OCI-LY1 (cell line): ENCODE measurements at regions not wholly inside any gene's neighbourhood (a gene's known extent, or its start where the extent isn't known, plus 50 kb on each side); places are given as distances from the start of the nearest gene placed in this dataset.

ENCODE experiments used
- EZH2 ChIP-seq: fragments of 200-600 bp; sonication (generic), shearing (Covaris generic); IDR thresholded peaks from 2 replicates; pipeline ENCODE4 v1.8.0; 2017; ENCODE audit warnings: borderline replicate concordance, mixed run types, mild to moderate bottlenecking, antibody characterized with exemption, low read length, moderate library complexity, mixed read lengths
- TF ChIP-seq, protein P1 (sequence below): fragments of 200-600 bp; sonication (generic), shearing (Covaris generic); IDR thresholded peaks from 2 replicates; pipeline ENCODE4 v1.5.1; 2017; ENCODE audit warnings: mild to moderate bottlenecking, antibody characterized with exemption, low read length, moderate library complexity, mixed read lengths

DNA sequence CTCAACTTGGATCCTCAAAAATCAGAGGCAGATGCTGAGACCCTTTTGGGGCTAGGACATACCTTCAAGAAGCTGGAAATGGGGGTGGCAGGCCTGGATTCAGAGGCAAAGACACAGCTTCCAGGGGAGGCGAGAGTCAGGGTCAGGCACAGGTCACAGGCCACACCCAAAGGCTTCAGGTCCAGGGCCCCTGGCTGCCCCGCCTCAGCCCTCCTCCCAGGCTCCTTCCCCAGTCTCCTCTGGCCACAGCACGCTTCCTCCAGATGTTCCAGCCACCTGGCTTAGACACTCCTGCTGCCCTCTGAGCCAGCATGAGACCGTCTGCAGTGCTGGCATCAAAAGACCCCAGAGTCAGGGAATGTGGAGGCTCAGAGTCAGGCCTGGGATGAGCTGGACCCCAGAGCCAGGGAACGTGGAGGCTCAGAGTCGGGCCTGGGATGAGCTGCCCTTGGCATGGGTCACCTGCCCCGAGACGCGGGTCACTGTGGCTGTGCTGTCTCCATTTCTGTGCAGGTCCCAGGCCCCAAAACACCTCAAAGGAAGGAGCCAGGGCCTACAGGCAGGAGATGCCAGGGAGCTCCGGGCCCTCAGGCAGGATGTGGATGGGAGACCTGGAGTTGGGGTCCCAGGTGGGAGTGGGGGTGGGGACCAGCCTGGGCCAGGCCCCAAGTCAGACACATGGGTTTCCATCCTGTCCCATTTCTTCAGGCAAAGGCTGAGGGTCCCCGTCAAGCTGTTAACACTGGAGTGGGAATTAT lies 58.9 kb downstream of the DIO3 start:
- TF ChIP-seq, protein P1, sequence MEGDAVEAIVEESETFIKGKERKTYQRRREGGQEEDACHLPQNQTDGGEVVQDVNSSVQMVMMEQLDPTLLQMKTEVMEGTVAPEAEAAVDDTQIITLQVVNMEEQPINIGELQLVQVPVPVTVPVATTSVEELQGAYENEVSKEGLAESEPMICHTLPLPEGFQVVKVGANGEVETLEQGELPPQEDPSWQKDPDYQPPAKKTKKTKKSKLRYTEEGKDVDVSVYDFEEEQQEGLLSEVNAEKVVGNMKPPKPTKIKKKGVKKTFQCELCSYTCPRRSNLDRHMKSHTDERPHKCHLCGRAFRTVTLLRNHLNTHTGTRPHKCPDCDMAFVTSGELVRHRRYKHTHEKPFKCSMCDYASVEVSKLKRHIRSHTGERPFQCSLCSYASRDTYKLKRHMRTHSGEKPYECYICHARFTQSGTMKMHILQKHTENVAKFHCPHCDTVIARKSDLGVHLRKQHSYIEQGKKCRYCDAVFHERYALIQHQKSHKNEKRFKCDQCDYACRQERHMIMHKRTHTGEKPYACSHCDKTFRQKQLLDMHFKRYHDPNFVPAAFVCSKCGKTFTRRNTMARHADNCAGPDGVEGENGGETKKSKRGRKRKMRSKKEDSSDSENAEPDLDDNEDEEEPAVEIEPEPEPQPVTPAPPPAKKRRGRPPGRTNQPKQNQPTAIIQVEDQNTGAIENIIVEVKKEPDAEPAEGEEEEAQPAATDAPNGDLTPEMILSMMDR, result no peak
- TF ChIP-seq EZH2, result no peak
